Tibial nerve (tissue), 4 donors: ENCODE measurements at regions not wholly inside any gene's neighbourhood (a gene's known extent, or its start where the extent isn't known, plus 50 kb on each side); places are given as distances from the start of the nearest gene placed in this dataset.

Experiments used
- EP300 ChIP-seq, 2 donors: sonication (generic); formaldehyde crosslinking; IDR thresholded peaks; one replicate each; pipeline ENCODE4 v1.6.1; 2017; ENCODE audit warnings: antibody characterized with exemption in 2 of 2, mild to moderate bottlenecking in 1 of 2
- POLR2A ChIP-seq, 2 donors: fragments of 450-650 bp; IDR thresholded peaks; one replicate each; pipeline ENCODE4 v1.6.1; 2017; ENCODE audit warnings: antibody characterized with exemption in 2 of 2, mild to moderate bottlenecking in 2 of 2, moderate library complexity in 2 of 2
- TF ChIP-seq, protein P1 (sequence below), 5 experiments: fragments of 200-600 bp in 3 of 5; fragments of 450-650 bp in 2 of 5; sonication (generic) in 3 of 5; IDR thresholded peaks; one replicate each; pipeline ENCODE4 v1.5.1; 2016 to 2019; ENCODE audit warnings: antibody characterized with exemption in 5 of 5, mild to moderate bottlenecking in 3 of 5, moderate library complexity in 2 of 5

DNA sequence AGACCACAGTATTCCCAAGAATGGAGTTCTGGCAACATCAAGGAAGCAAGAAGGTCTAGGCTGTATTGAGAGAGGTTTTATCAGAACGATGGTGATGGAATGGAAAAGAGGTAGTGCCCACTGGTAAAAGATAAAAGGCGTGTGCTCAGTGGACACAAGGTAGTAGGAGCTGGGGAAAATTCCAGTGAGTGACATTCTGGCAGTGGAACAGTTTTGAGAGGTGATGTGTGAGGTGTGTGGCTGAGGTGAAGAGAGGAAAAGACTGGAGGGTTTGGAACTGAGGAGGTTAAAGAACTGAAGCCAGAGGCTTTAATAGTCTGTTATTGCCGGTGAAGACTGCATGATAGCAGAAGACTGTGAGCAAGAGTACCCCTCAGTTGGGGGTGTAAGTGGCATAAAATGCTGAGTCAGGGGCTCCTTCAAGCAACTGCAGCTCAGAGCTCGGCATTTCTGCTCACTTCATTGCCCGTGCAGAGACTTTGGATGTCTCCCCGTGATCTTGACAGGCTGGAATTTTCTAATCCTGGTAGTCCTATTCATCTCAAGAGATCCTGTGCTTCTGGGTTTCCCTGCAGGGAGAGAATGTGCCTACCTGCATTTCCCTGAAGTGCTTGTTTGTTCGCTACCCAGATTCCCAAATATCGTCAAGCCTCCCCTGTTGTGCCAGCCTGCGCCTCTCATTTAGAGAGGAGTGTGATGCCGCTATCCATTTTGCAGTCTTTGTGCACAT lies 191.0 kb downstream of the SATB1 start:
- TF ChIP-seq, protein P1, sequence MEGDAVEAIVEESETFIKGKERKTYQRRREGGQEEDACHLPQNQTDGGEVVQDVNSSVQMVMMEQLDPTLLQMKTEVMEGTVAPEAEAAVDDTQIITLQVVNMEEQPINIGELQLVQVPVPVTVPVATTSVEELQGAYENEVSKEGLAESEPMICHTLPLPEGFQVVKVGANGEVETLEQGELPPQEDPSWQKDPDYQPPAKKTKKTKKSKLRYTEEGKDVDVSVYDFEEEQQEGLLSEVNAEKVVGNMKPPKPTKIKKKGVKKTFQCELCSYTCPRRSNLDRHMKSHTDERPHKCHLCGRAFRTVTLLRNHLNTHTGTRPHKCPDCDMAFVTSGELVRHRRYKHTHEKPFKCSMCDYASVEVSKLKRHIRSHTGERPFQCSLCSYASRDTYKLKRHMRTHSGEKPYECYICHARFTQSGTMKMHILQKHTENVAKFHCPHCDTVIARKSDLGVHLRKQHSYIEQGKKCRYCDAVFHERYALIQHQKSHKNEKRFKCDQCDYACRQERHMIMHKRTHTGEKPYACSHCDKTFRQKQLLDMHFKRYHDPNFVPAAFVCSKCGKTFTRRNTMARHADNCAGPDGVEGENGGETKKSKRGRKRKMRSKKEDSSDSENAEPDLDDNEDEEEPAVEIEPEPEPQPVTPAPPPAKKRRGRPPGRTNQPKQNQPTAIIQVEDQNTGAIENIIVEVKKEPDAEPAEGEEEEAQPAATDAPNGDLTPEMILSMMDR (IDR thresholded peaks at IDR 0.05): no peak
- TF ChIP-seq EP300 (IDR thresholded peaks at IDR 0.05) (no peak), POLR2A (IDR thresholded peaks at IDR 0.05) (no peak)
